ENCODE measurements at regions not wholly inside any gene's neighbourhood (a gene's known extent, or its start where the extent isn't known, plus 50 kb on each side); places are given as distances from the start of the nearest gene placed in this dataset.

DNA sequence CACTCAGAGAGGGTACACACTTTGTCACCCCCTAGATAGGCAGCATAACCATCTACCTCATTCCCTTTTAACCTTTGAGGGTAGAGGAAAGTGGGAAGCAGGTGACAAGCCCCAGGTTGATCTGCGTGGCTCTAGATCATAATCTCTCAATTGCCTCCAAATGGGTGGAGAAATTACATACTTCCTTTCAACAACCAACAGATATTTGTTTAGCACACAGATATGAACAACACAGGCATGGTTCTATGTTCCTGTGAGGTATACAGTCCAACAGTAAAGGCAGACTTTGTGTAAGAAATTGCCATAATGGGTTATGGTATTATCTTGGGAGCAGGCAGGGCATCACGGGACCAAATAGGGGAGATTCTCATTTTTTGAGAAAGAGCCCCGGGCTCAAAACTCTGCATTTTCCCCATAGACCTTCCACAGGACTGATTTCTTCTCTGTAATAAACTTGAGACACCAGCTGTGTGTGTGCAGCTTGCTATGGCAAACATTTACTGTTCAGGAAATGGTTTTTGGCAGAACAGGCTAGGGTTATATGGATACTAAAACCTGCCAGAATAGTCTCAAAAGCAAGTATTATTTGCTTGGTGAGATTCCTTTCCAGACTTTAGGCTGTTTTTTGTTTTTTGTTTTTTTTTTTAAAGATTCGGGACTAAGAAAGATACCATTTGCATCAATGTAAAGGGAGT is 126.2 kb downstream of the CD164 start:
- no peak for TF ChIP-seq POLR2A (IDR thresholded peaks at IDR 0.05; ENCODE audit: low read length)
- TF ChIP-seq GATA1 (IDR thresholded peaks at IDR 0.05; ENCODE audit: low read depth, low read length) = no peak
